ENCODE measurements at regions not wholly inside any gene's neighbourhood (a gene's known extent, or its start where the extent isn't known, plus 50 kb on each side); places are given as distances from the start of the nearest gene placed in this dataset.

DNA sequence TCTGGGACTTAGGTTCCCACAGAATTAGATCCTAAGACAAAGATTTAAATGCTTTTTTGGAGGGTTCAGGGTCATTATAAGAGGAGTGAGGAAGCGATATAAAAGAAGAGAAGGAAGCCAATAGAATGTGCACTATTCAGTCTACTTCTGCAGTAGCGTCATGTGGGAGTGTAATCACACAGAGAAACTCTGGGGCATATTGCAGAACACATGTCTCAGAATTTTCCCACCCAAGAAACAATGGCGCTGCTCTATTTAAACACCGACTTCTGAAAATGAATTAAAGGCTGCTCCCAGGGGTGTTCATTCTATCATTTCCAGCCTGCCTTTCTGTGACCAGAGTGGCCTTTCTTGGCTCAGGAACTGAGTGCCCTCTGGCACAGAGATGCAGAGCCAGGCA is 617.6 kb downstream of the FGF9 start:
- intact Hi-C loops (cut with DNase I), result no loop called here
- no peaks in the 10 kb centered on the region for H3K4me1 ChIP-seq
- no peaks in the 10 kb centered on the region for H3K36me3 ChIP-seq
- WGBS, 2 donors, result 91 to 94% methylated on average over 4 of the region's 4 CpGs
- TF ChIP-seq CTCF (IDR thresholded peaks at IDR 0.05), result no peak
- no peak for ATAC-seq
- DNase-seq, result no peak
- no peak overlapping the region for H3K4me3 ChIP-seq
- no peaks in the 10 kb centered on the region for H3K9me3 ChIP-seq
- no peak overlapping the region for H3K27ac ChIP-seq
- H3K27me3 ChIP-seq, result no peaks in the 10 kb centered on the region

DNA sequence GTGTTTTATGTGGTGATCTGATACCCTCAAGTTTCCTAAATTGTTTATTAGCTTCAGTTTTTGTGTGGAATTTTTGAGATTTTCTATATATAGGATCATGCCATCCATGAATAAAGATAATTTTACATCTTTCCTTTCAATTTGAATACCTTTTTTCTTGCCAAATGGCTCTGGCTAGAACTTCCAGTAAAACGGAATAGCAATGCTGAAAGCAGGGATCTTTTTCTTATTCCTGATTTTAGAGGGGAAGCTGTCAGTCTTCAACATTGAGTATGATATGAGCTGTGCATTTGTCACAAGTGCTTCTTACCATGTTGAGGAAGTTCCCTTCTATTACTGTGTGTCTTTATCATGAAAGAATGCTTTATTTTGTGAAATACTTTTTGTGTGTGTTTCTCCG is 618.8 kb downstream of the FGF9 start:
- no peak for DNase-seq
- 75 to 89% methylated on average over 2 of the region's 2 CpGs for WGBS, 2 donors
- Histone ChIP-seq H3K9me3 (no peaks in the 10 kb centered on the region), H3K27ac (no peak overlapping the region), H3K4me3 (no peak overlapping the region), H3K36me3 (no peaks in the 10 kb centered on the region), H3K27me3 (no peaks in the 10 kb centered on the region), H3K4me1 (no peaks in the 10 kb centered on the region)
- intact Hi-C loops (cut with DNase I), result no loop called here
- no peak for TF ChIP-seq CTCF (IDR thresholded peaks at IDR 0.05)
- ATAC-seq, result no peak

- Histone ChIP-seq H3K27ac (no peak overlapping the region), H3K4me3 (no peak overlapping the region), H3K36me3 (no peaks in the 10 kb centered on the region), H3K4me1 (no peaks in the 10 kb centered on the region), H3K27me3 (no peaks in the 10 kb centered on the region), H3K9me3 (peaks cover 0 to 24% (median 0%) of the 10 kb centered on the region in 11 donors)
- 75 to 85% methylated on average over 3 of the region's 3 CpGs for WGBS, 2 donors
- intact Hi-C loops (cut with DNase I), result no loop called here
- no peak for ATAC-seq
- no peak for TF ChIP-seq CTCF (IDR thresholded peaks at IDR 0.05)
- no peak for DNase-seq
These were observed 627.7 kb downstream of the FGF9 start for GRCh38 chr13:22298530-22298929.

DNA sequence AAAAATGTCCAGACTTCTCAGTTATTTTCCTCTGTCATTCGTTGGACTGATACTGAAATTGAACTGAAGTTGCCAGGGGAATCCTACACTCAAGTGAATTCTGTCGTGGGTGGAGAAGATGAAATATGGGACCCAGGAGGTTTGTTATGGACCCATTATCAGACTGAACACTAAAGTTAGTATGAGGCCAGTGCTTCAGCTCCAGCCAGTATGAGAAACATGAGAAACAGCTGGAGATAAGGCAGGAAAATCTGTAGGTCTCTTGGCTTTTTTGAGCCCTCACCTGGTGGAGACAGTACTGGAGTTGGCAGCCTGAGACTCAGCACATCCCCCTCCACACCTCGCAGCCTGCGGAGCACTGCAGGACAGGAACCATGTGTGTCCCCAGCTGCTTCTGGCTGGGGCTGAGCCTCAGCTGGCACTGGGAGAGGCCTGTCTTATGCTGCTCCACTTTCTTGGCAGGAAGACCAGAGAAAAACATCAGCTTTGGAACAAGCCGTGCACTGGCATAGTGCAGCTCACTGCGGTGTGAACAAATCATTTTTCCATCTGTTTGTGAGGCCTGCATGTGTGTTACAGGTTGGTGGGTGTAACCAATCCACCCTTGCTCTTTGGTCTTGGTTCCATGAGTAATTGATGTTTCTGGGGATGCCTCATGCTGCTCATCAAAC is 641.0 kb downstream of the FGF9 start:
- intact Hi-C loops (cut with DNase I), result no loop called here
- H3K27me3 ChIP-seq, result no peaks in the 10 kb centered on the region
- DNase-seq (peak; percentile 6 to 42), ATAC-seq (peak; percentile 38 to 93 (median 67))
- H3K4me3 ChIP-seq, result no peak overlapping the region
- no peak for TF ChIP-seq CTCF (IDR thresholded peaks at IDR 0.05)
- 47 to 68% methylated on average over 6 of the region's 6 CpGs for WGBS, 2 donors
- H3K27ac ChIP-seq, result peak overlapping the region in 1 of 10 donors; percentile 54
- H3K36me3 ChIP-seq, result no peaks in the 10 kb centered on the region
- H3K9me3 ChIP-seq, result peaks cover 0 to 14% (median 0%) of the 10 kb centered on the region in 11 donors
- no peaks in the 10 kb centered on the region for H3K4me1 ChIP-seq
